Esophagus squamous epithelium (tissue), 5 donors: ENCODE measurements at regions not wholly inside any gene's neighbourhood (a gene's known extent, or its start where the extent isn't known, plus 50 kb on each side); places are given as distances from the start of the nearest gene placed in this dataset.

ENCODE experiments used
- DNase-seq: peaks from one replicate; lab custom pipeline; 2025; lab: John Stamatoyannopoulos, UW
- H3K27ac ChIP-seq, 4 donors: fragments of 200-600 bp; sonication (generic); one replicate each; pipeline ENCODE4 v1.5.1; 2016 to 2019; ENCODE audit warnings: mild to moderate bottlenecking in 1 of 4
- H3K27me3 ChIP-seq, 4 donors: fragments of 200-600 bp; sonication (generic); 1 replicate in 3 of 4; 2 replicates in 1 of 4; pipeline versions ENCODE4 v1.5.1 to v1.6.0; 2017 to 2021; ENCODE audit warnings: antibody characterized with exemption in 1 of 4
- H3K36me3 ChIP-seq, 3 donors: fragments of 200-600 bp; sonication (generic); one replicate each; pipeline ENCODE4 v1.5.1; 2016 to 2019
- H3K4me1 ChIP-seq, 3 donors: fragments of 200-600 bp; sonication (generic); one replicate each; pipeline ENCODE4 v1.5.1; 2017 to 2019
- H3K4me3 ChIP-seq, 4 donors: fragments of 200-600 bp; sonication (generic); 1 replicate in 3 of 4; 2 replicates in 1 of 4; pipeline ENCODE4 v1.5.1; 2016 to 2019; ENCODE audit warnings: mild to moderate bottlenecking in 2 of 4, moderate library complexity in 1 of 4
- H3K9me3 ChIP-seq, 3 donors: fragments of 200-600 bp; sonication (generic); one replicate each; pipeline ENCODE4 v1.5.1; 2016 to 2019
- CTCF ChIP-seq, 6 experiments: fragments of 450-650 bp in 4 of 6; fragments of 200-600 bp in 2 of 6; sonication (generic) in 2 of 6; IDR thresholded peaks; one replicate each; pipeline ENCODE4 v1.5.1; 2016 to 2019; ENCODE audit warnings: antibody characterized with exemption in 6 of 6, mild to moderate bottlenecking in 4 of 6, moderate library complexity in 4 of 6
- POLR2A ChIP-seq, 4 donors: fragments of 450-650 bp; IDR thresholded peaks; one replicate each; pipeline ENCODE4 v1.6.1; 2017; ENCODE audit warnings: antibody characterized with exemption in 4 of 4, mild to moderate bottlenecking in 4 of 4, moderate library complexity in 3 of 4
- WGBS, 2 donors: methylation state at CpG; one replicate each; pipeline ENCODE4 v1.1.5; 2018; 5-methylcytosine and 5-hydroxymethylcytosine counted together
- intact Hi-C: fragments of 100-400 bp; cut with DNase I; formaldehyde crosslinking; loops from one replicate; pipeline ENCODE4 v1.15.0; 2022
- donor health status: DM: yes; HTN: yes; CAD: no.

- TF ChIP-seq CTCF (IDR thresholded peaks at IDR 0.05) (no peak), POLR2A (IDR thresholded peaks at IDR 0.05) (no peak)
- Histone ChIP-seq H3K9me3 (no peaks in the 10 kb centered on the region), H3K4me1 (no peaks in the 10 kb centered on the region), H3K27ac (no peak overlapping the region), H3K4me3 (no peak overlapping the region), H3K36me3 (no peaks in the 10 kb centered on the region), H3K27me3 (no peaks in the 10 kb centered on the region)
- whole genome bisulfite sequencing, 2 donors: 62 to 64% methylated on average over 2 of the region's 2 CpGs
- intact Hi-C loops: no loop called here
- DNase-seq: no peak
Measured at GRCh38 chr10:105352281-105352680, 711.2 kb downstream of the SORCS3 start.

GRCh38 chr10:105351187-105351586, 710.1 kb downstream of the SORCS3 start:
- H3K9me3 ChIP-seq: no peaks in the 10 kb centered on the region
- H3K36me3 ChIP-seq: no peaks in the 10 kb centered on the region
- DNase-seq: no peak
- no peaks in the 10 kb centered on the region for H3K27me3 ChIP-seq
- intact Hi-C loops: no loop called here
- TF ChIP-seq POLR2A (IDR thresholded peaks at IDR 0.05): no peak
- TF ChIP-seq CTCF (IDR thresholded peaks at IDR 0.05): no peak
- no peak overlapping the region for H3K4me3 ChIP-seq
- 72 to 74% methylated on average over 2 of the region's 2 CpGs for WGBS, 2 donors
- H3K4me1 ChIP-seq: no peaks in the 10 kb centered on the region
- H3K27ac ChIP-seq: no peak overlapping the region

GRCh38 chr10:105347487-105347886, 706.4 kb downstream of the SORCS3 start:
- DNase-seq: no peak
- H3K4me1 ChIP-seq: no peaks in the 10 kb centered on the region
- WGBS, 2 donors: 74 to 77% methylated on average over 2 of the region's 2 CpGs

GRCh38 chr10:105342606-105343005, 701.5 kb downstream of the SORCS3 start:
- Histone ChIP-seq H3K36me3 (no peaks in the 10 kb centered on the region), H3K4me1 (no peaks in the 10 kb centered on the region), H3K27ac (no peak overlapping the region), H3K9me3 (no peaks in the 10 kb centered on the region), H3K27me3 (no peaks in the 10 kb centered on the region), H3K4me3 (no peak overlapping the region)
- WGBS, 2 donors: 48 to 50% methylated on average over 4 of the region's 4 CpGs
- intact Hi-C loops: no loop called here
- DNase-seq: no peak
- TF ChIP-seq POLR2A (IDR thresholded peaks at IDR 0.05) (no peak), CTCF (IDR thresholded peaks at IDR 0.05) (no peak)

More at GRCh38 chr10:105347487-105347886, 706.4 kb downstream of the SORCS3 start:
- Histone ChIP-seq H3K4me3 (no peak overlapping the region), H3K27ac (no peak overlapping the region), H3K9me3 (no peaks in the 10 kb centered on the region), H3K27me3 (no peaks in the 10 kb centered on the region), H3K36me3 (no peaks in the 10 kb centered on the region)
- TF ChIP-seq CTCF (IDR thresholded peaks at IDR 0.05) (no peak), POLR2A (IDR thresholded peaks at IDR 0.05) (no peak)
- intact Hi-C loops: no loop called here

- Histone ChIP-seq H3K4me3 (no peak overlapping the region), H3K4me1 (no peaks in the 10 kb centered on the region), H3K27me3 (no peaks in the 10 kb centered on the region), H3K36me3 (no peaks in the 10 kb centered on the region), H3K27ac (no peak overlapping the region), H3K9me3 (no peaks in the 10 kb centered on the region)
- intact Hi-C loops: no loop called here
- 57 to 77% methylated on average over 1 of the region's 1 CpG for WGBS, 2 donors
- DNase-seq: no peak
- TF ChIP-seq CTCF (IDR thresholded peaks at IDR 0.05): no peak
- TF ChIP-seq POLR2A (IDR thresholded peaks at IDR 0.05): no peak
Measured at GRCh38 chr10:105339669-105340068, 698.6 kb downstream of the SORCS3 start.
